Esophagus squamous epithelium (tissue), 5 donors: ENCODE measurements at regions not wholly inside any gene's neighbourhood (a gene's known extent, or its start where the extent isn't known, plus 50 kb on each side); places are given as distances from the start of the nearest gene placed in this dataset.
"Not testable (repeated sequence)": the region's sequence is repeated elsewhere in the genome, so short reads cannot be mapped to it uniquely, and the experiment has no call there.

Source experiments
- DNase-seq: peaks from one replicate; lab custom pipeline; 2025; lab: John Stamatoyannopoulos, UW
- H3K27ac ChIP-seq, 4 donors: fragments of 200-600 bp; sonication (generic); one replicate each; pipeline ENCODE4 v1.5.1; 2016 to 2019; ENCODE audit warnings: mild to moderate bottlenecking in 1 of 4
- H3K27me3 ChIP-seq, 4 donors: fragments of 200-600 bp; sonication (generic); 1 replicate in 3 of 4; 2 replicates in 1 of 4; pipeline versions ENCODE4 v1.5.1 to v1.6.0; 2017 to 2021; ENCODE audit warnings: antibody characterized with exemption in 1 of 4
- H3K36me3 ChIP-seq, 3 donors: fragments of 200-600 bp; sonication (generic); one replicate each; pipeline ENCODE4 v1.5.1; 2016 to 2019
- H3K4me1 ChIP-seq, 3 donors: fragments of 200-600 bp; sonication (generic); one replicate each; pipeline ENCODE4 v1.5.1; 2017 to 2019
- H3K4me3 ChIP-seq, 4 donors: fragments of 200-600 bp; sonication (generic); 1 replicate in 3 of 4; 2 replicates in 1 of 4; pipeline ENCODE4 v1.5.1; 2016 to 2019; ENCODE audit warnings: mild to moderate bottlenecking in 2 of 4, moderate library complexity in 1 of 4
- H3K9me3 ChIP-seq, 3 donors: fragments of 200-600 bp; sonication (generic); one replicate each; pipeline ENCODE4 v1.5.1; 2016 to 2019
- POLR2A ChIP-seq, 4 donors: fragments of 450-650 bp; IDR thresholded peaks; one replicate each; pipeline ENCODE4 v1.6.1; 2017; ENCODE audit warnings: antibody characterized with exemption in 4 of 4, mild to moderate bottlenecking in 4 of 4, moderate library complexity in 3 of 4
- WGBS, 2 donors: methylation state at CpG; one replicate each; pipeline ENCODE4 v1.1.5; 2018; 5-methylcytosine and 5-hydroxymethylcytosine counted together
- intact Hi-C: fragments of 100-400 bp; cut with DNase I; formaldehyde crosslinking; loops from one replicate; pipeline ENCODE4 v1.15.0; 2022
- TF ChIP-seq, protein P1 (sequence below), 6 experiments: fragments of 450-650 bp in 4 of 6; fragments of 200-600 bp in 2 of 6; sonication (generic) in 2 of 6; IDR thresholded peaks; one replicate each; pipeline ENCODE4 v1.5.1; 2016 to 2019; ENCODE audit warnings: antibody characterized with exemption in 6 of 6, mild to moderate bottlenecking in 4 of 6, moderate library complexity in 4 of 6
- donor health status: DM: yes; HTN: yes; CAD: no.

DNA sequence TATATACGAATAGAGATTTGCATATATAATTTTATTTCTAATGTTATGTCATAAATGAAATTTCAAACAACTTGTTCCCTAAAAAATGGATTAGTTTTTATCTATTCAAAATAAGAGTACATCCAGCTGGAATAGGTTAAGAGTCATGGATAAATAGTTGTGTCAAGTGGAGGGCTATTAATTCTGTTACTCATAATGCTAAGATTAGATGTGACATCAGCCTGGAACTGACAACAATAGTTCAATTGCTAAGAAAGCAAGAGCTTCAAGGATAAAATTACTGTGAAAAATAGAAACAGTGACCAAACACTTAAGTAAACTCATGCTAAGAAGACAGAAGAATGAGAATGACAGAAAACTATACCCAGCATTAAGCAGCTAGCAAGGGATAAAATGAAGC lies 92.2 kb upstream of the CDH9 start:
- intact Hi-C loops: no loop called here
- H3K9me3 ChIP-seq: no peaks in the 10 kb centered on the region

DNA sequence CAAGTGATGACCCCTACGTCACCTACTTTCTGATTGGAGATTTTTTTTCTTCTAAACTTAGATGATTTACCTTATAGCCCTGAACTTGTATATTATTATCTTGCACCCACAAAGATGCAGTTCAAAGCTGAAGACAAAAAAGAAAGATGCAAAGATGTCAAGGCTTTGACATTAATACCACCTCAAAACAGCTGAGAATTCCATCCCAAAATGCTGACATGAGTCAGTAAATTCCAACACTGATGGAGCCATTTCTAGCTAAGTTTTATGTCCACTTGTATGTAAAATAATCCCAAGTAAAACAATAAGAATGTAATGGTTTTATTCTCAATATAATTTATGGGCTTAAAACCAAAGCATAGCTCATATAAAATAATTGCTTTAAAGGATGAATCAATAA lies 91.5 kb upstream of the CDH9 start:
- H3K4me1 ChIP-seq: no peaks in the 10 kb centered on the region
- H3K9me3 ChIP-seq: no peaks in the 10 kb centered on the region
- intact Hi-C loops: no loop called here
- TF ChIP-seq, protein P1, sequence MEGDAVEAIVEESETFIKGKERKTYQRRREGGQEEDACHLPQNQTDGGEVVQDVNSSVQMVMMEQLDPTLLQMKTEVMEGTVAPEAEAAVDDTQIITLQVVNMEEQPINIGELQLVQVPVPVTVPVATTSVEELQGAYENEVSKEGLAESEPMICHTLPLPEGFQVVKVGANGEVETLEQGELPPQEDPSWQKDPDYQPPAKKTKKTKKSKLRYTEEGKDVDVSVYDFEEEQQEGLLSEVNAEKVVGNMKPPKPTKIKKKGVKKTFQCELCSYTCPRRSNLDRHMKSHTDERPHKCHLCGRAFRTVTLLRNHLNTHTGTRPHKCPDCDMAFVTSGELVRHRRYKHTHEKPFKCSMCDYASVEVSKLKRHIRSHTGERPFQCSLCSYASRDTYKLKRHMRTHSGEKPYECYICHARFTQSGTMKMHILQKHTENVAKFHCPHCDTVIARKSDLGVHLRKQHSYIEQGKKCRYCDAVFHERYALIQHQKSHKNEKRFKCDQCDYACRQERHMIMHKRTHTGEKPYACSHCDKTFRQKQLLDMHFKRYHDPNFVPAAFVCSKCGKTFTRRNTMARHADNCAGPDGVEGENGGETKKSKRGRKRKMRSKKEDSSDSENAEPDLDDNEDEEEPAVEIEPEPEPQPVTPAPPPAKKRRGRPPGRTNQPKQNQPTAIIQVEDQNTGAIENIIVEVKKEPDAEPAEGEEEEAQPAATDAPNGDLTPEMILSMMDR (IDR thresholded peaks at IDR 0.05): no peak
- TF ChIP-seq POLR2A (IDR thresholded peaks at IDR 0.05): no peak
- no peak for DNase-seq
- no peaks in the 10 kb centered on the region for H3K27me3 ChIP-seq
- no peaks in the 10 kb centered on the region for H3K36me3 ChIP-seq
- H3K27ac ChIP-seq: no peak overlapping the region
- WGBS, 2 donors: 80 to 83% methylated on average over 1 of the region's 1 CpG
- no peak overlapping the region for H3K4me3 ChIP-seq

More for the DNA sequence above, 92.2 kb upstream of the CDH9 start:
- Histone ChIP-seq H3K4me3 (no peak overlapping the region), H3K27ac (no peak overlapping the region), H3K36me3 (no peaks in the 10 kb centered on the region), H3K27me3 (no peaks in the 10 kb centered on the region), H3K4me1 (no peaks in the 10 kb centered on the region)
- TF ChIP-seq POLR2A (IDR thresholded peaks at IDR 0.05): no peak
- TF ChIP-seq, protein P1 (IDR thresholded peaks at IDR 0.05): no peak
- 52 to 70% methylated on average over 1 of the region's 1 CpG for WGBS, 2 donors
- DNase-seq: no peak

DNA sequence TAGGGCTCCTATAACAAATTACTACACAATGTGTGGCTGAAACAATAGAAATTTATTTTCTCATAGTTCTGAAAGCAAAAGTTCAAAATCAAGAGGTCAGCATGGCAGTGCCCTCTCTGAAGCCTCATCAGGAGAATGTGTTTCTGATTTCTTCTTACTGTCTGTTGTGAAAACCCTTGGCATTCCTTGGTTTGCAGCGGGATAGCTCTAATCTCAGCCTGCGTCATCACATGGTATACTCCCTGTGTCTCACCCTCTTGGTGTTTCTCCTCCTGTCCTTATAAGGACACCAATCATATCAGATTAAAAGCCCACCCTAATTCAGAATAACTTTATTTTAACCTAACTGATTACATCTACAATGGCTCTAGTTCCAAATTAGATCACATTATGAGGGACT lies 87.5 kb upstream of the CDH9 start:
- no peak for DNase-seq
- Histone ChIP-seq H3K27me3 (no peaks in the 10 kb centered on the region), H3K4me3 (no peak overlapping the region), H3K9me3 (peaks cover 0 to 5% (median 0%) of the 10 kb centered on the region in 3 donors), H3K4me1 (no peaks in the 10 kb centered on the region), H3K36me3 (no peaks in the 10 kb centered on the region), H3K27ac (no peak overlapping the region)
- no peak for TF ChIP-seq POLR2A (IDR thresholded peaks at IDR 0.05)
- TF ChIP-seq, protein P1 (IDR thresholded peaks at IDR 0.05): no peak
- WGBS, 2 donors: 87 to 89% methylated on average over 2 of the region's 2 CpGs
- intact Hi-C loops: no loop called here

DNA sequence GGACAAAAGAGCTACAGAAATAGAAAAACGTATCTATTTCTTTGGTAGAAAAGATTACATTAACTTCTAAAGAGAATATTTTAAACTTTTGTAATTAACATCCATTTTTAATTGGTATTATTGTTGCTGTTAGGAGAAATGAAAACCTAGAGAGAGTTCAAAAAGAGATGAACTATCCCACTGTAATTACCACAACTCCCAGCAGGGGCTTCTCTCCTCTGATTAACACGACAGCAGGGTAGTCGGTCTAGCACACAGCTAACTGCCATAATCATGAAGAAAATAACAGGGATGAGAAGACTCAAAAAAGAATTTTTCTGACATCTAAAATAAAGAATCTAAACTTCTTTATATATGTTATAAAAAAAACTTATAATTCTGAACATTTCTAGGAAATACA lies 86.2 kb upstream of the CDH9 start:
- Histone ChIP-seq H3K36me3 (no peaks in the 10 kb centered on the region), H3K27ac (no peak overlapping the region), H3K4me1 (no peaks in the 10 kb centered on the region), H3K27me3 (no peaks in the 10 kb centered on the region), H3K4me3 (no peak overlapping the region), H3K9me3 (peaks cover 0 to 18% (median 0%) of the 10 kb centered on the region in 3 donors)
- no peak for DNase-seq
- WGBS, 2 donors: 18 to 34% methylated on average over 3 of the region's 3 CpGs
- intact Hi-C loops: no loop called here
- TF ChIP-seq, protein P1 (IDR thresholded peaks at IDR 0.05): no peak
- no peak for TF ChIP-seq POLR2A (IDR thresholded peaks at IDR 0.05)

DNA sequence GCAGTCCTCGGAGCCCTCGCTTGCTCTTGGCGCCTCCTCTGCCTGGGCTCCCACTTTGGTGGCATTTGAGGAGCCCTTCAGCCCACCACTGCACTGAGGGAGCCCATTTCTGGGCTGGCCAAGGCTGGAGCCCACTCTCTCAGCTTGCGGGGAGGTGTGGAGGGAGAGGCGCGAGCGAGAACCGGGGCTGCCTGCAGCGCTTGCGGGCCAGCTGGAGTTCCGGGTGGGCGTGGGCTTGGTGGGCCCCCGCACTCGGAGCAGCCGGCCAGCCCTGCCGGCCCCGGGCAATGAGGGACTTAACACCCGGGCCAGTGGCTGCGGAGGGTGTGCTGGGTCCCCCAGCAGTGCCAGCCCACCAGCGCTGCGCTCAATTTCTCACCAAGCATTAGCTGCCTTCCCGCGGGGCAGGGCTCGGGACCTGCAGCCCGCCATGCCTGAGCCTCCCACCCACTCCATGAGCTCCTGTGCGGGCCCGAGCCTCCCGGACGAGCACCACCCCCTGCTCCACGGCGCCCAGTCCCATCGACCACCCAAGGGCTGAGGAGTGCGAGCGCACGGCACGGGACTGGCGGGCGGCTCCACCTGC lies 81.4 kb upstream of the CDH9 start:
- 84% methylated on average over 3 of the region's 38 CpGs; no CpG with 5 or more reads in 1 of the 2 donors for WGBS, 2 donors
- intact Hi-C loops: not testable (repeated sequence)

DNA sequence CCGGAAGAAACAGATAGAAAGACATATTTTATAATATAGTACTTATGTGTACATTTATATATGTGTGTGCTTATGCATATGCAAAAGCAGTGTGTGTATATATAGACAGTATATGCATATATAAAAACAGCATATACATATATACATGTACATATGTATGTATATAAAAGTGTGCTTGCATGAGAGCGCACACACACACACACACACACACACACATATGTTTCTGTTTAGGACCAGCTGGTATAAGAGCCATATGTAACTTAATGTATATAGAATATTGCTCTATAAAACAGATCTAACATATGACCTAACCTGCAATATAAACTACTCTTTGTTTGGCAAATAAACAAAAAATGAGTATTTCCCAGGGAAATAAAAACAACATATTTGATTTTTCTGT lies 65.1 kb upstream of the CDH9 start:
- Histone ChIP-seq H3K4me1 (no peaks in the 10 kb centered on the region), H3K27me3 (no peaks in the 10 kb centered on the region), H3K27ac (no peak overlapping the region), H3K9me3 (no peaks in the 10 kb centered on the region), H3K4me3 (no peak overlapping the region), H3K36me3 (no peaks in the 10 kb centered on the region)
- no peak for DNase-seq
- intact Hi-C loops: no loop called here
- TF ChIP-seq, protein P1 (IDR thresholded peaks at IDR 0.05): no peak
- no peak for TF ChIP-seq POLR2A (IDR thresholded peaks at IDR 0.05)
- 57 to 72% methylated on average over 2 of the region's 2 CpGs for WGBS, 2 donors

More for the DNA sequence above, 81.4 kb upstream of the CDH9 start:
- not testable (repeated sequence) for H3K4me3 ChIP-seq, DNase-seq, H3K4me1 ChIP-seq, H3K27ac ChIP-seq, H3K36me3 ChIP-seq, H3K27me3 ChIP-seq
- H3K9me3 ChIP-seq: peaks cover 0 to 20% (median 0%) of the 10 kb centered on the region in 3 donors

DNA sequence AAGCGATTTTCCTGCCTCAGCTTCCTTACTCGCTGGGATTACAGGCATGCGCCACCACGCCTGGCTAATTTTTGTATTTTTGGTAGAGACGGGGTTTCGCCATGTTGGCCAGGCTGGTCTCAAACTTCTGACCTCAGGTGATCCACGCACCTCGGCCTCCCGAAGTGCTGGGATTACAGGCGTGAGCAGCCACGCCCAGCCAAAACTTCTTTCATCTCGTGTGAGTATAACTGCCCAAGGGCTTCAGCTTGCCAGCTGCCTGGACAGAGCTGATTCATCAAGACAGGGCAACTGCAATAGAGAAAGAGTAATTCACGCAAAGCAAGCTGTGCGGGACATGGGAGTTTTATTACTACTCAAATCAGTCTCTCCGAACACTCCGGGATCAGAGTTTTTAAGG lies 57.4 kb upstream of the CDH9 start:
- H3K27me3 ChIP-seq, H3K9me3 ChIP-seq, H3K4me3 ChIP-seq, DNase-seq, H3K27ac ChIP-seq, H3K36me3 ChIP-seq, H3K4me1 ChIP-seq, intact Hi-C loops: not testable (repeated sequence)
- WGBS, 2 donors: 91 to 93% methylated on average over 14 to 15 of the region's 16 CpGs
